ENCODE measurements at regions not wholly inside any gene's neighbourhood (a gene's known extent, or its start where the extent isn't known, plus 50 kb on each side); places are given as distances from the start of the nearest gene placed in this dataset.

GRCh38 chr1:87274851-87275250 lies 53.8 kb upstream of the LMO4 start:
- TF ChIP-seq, protein P1, sequence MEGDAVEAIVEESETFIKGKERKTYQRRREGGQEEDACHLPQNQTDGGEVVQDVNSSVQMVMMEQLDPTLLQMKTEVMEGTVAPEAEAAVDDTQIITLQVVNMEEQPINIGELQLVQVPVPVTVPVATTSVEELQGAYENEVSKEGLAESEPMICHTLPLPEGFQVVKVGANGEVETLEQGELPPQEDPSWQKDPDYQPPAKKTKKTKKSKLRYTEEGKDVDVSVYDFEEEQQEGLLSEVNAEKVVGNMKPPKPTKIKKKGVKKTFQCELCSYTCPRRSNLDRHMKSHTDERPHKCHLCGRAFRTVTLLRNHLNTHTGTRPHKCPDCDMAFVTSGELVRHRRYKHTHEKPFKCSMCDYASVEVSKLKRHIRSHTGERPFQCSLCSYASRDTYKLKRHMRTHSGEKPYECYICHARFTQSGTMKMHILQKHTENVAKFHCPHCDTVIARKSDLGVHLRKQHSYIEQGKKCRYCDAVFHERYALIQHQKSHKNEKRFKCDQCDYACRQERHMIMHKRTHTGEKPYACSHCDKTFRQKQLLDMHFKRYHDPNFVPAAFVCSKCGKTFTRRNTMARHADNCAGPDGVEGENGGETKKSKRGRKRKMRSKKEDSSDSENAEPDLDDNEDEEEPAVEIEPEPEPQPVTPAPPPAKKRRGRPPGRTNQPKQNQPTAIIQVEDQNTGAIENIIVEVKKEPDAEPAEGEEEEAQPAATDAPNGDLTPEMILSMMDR (IDR thresholded peaks at IDR 0.05; ENCODE audit: insufficient read depth, low read length, missing control alignments), result no peak
- ChIA-PET CTCF (interaction anchor here (0.6 to 0.8 kb wide), 2 partner anchors 10 to 11 kb away, joined by 3 read pairs; no protein-coding TSS in a partner anchor), POLR2A (no interaction called here)
- no peak for DNase-seq (ENCODE audit: low read depth, low spot score)
- no peak overlapping the region for H3K4me3 ChIP-seq (ENCODE audit: low read depth, low read length)

DNA sequence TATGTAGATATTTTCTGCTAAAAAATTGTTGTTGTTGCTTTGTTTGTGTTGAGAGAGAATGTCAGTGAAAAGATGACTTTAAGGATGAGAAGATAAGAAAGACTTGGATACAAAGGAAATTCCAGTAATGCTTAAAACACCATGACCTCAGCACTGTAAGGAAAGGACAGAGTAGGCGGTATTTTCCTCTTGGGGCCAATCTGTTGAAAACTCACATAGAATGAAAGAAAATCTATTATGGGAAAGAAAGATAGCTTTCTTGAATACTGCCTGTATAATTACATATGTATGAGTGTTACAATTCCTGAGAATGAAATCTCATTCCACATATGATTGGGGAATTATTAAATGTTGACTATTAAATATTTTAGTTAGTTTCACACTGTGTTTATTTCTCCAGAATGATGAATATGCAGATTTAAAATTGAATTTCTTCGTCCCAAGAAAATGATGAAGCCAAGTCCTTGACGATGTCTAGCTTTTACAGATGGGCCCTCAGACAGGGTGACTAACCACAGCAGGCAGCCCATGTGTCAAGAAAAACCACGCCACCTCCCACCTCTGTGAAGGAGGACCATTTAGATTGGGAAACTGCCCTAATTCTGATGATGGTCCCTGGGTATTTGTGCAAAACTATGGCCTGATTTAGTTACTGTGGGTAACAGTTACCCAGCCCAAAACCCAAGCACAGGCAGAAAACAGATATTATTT lies 49.7 kb upstream of the LMO4 start:
- ChIA-PET POLR2A (interaction anchor here (0.6 kb wide), 1 partner anchor 706 kb away, joined by 4 read pairs; no protein-coding TSS in a partner anchor), CTCF (interaction anchor here (0.6 to 3.1 kb wide), 5 partner anchors 8 to 1023 kb away, joined by 3 to 23 read pairs (median 4); no protein-coding TSS in a partner anchor)
- no peak overlapping the region for H3K4me3 ChIP-seq (ENCODE audit: low read depth, low read length)
- TF ChIP-seq, protein P1 (IDR thresholded peaks at IDR 0.05; ENCODE audit: insufficient read depth, low read length, missing control alignments), result no peak
- DNase-seq (ENCODE audit: low read depth, low spot score), result no peak

Measured in AG04449 (cell line).